ENCODE measurements at regions not wholly inside any gene's neighbourhood (a gene's known extent, or its start where the extent isn't known, plus 50 kb on each side); places are given as distances from the start of the nearest gene placed in this dataset.

DNA sequence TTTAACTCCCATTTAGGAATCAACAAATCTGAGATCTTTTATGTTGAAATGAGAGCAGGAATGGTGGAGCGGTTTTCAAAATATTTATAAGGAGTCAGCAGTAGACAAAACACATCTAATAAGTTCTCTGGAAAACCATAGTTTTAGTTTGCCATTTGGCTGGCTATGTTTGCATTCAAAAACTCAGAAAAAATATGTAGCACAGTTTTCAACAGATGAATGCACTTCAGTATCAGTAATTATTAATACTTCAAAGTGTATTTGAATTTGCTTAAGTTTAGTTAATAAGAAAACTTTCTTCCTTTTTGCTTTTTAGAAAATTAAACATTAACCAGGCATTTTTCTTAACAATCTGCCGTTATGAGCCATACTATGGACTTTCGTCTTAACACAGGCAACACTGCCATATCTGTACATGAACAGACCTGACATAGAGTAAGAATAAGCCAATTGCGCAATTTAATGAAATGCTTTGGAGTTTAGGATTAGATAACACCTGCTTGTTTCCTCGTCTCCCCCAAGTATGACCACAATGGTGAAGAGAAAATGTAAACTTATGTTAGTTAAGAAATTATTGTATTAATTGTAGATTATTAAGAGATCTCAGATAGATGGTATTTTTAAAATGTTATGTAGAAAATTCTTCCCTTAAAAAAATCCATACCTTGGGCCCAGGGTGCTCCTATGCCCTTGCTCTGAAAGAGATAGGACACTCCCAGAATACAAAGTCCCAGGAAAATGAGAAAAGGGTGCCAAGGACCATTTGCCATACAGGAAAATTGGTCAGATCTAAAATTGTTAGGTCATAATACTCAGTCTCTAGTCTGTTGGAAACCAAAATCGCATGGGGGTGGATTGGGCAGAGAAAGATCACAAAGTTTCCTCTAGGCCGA is 552.3 kb upstream of the ARGLU1 start:
- Histone ChIP-seq H3K9me3 (replicated peaks; ENCODE audit: control insufficient read depth, insufficient read depth, low read length) (no peaks in the 10 kb centered on the region), H3K4me1 (ENCODE audit: control insufficient read depth, extremely low read depth, insufficient read depth, low read length) (no peaks in the 10 kb centered on the region), H3K79me2 (ENCODE audit: control insufficient read depth, insufficient read depth, low read length) (no peaks in the 10 kb centered on the region), H2AFZ (ENCODE audit: low read depth, low read length) (no peak overlapping the region), H3K27ac (ENCODE audit: insufficient read depth, low read depth, low read length) (no peak overlapping the region), H3K4me3 (replicated peaks in 1 of 3; ENCODE audit: insufficient read depth in 1 of 3, low read depth in 1 of 3, low read length in 3 of 3) (no peak overlapping the region), H3K27me3 (ENCODE audit: control insufficient read depth in 2 of 2, insufficient read depth in 2 of 2, low read length in 2 of 2) (peaks cover 0 to 3% of the 10 kb centered on the region in 2 experiments), H3K4me2 (ENCODE audit: insufficient read depth, low read length) (no peak overlapping the region), H3K36me3 (ENCODE audit: control insufficient read depth in 2 of 2, extremely low read depth in 1 of 2, insufficient read depth in 2 of 2, low read length in 2 of 2) (no peaks in the 10 kb centered on the region), H3K9me1 (replicated peaks; ENCODE audit: control insufficient read depth, extremely low read depth, insufficient read depth, low read length) (no peaks in the 10 kb centered on the region), H3K9ac (replicated peaks; ENCODE audit: extremely low read depth, insufficient read depth, low read length) (no peak overlapping the region), H4K20me1 (replicated peaks; ENCODE audit: control insufficient read depth, extremely low read depth, insufficient read depth, low read length) (no peaks in the 10 kb centered on the region)
- no TSS peak for BruUV-seq (replicated peaks)
- ChIA-PET POLR2A (no interaction called here), CTCF (no interaction called here)
- dilution Hi-C loops (cut with MboI; ENCODE audit: extremely low pct_ligation_motif_present, low sequenced_read_pairs), result no loop called here
- TF ChIP-seq MAX (IDR thresholded peaks at IDR 0.05; ENCODE audit: insufficient read depth, insufficient read length), result no peak
- TF ChIP-seq FOS (IDR thresholded peaks at IDR 0.05; ENCODE audit: borderline replicate concordance, insufficient read depth, low read length), result no peak
- TF ChIP-seq EZH2 (IDR thresholded peaks at IDR 0.05; ENCODE audit: borderline replicate concordance, low read depth, low read length, severe bottlenecking), result no peak
- no peak for TF ChIP-seq POLR2AphosphoS5 (IDR thresholded peaks at IDR 0.05; ENCODE audit: insufficient read depth, low read depth, low read length)
- no peak for TF ChIP-seq MYC (IDR thresholded peaks at IDR 0.05; ENCODE audit: low read depth, low read length)
- no peak for TF ChIP-seq GATA2 (IDR thresholded peaks at IDR 0.05; ENCODE audit: insufficient read depth, insufficient read length, low read depth, low read length)
- no peak for TF ChIP-seq CTCF (IDR thresholded peaks at IDR 0.05; ENCODE audit: extremely low read depth in 1 of 2, insufficient read depth in 1 of 2, low read depth in 1 of 2, low read length in 2 of 2)
- FAIRE-seq (peak; percentile 37), DNase-seq (ENCODE audit: low read depth, low spot score) (no peak)
- intact Hi-C loops (cut with micrococcal nuclease), result loop anchor here (10.0 kb wide), 1 partner anchor 1115 kb away; no protein-coding TSS in a partner anchor
